ENCODE measurements at regions not wholly inside any gene's neighbourhood (a gene's known extent, or its start where the extent isn't known, plus 50 kb on each side); places are given as distances from the start of the nearest gene placed in this dataset.

GRCh38 chr17:73749928-73750605 lies 105.8 kb upstream of the SDK2 start:
- no peak for TF ChIP-seq CTCF (IDR thresholded peaks at IDR 0.05)
- DNase-seq (no peak), ATAC-seq (no peak)
- no peaks in the 10 kb centered on the region for H3K36me3 ChIP-seq
- intact Hi-C loops (cut with DNase I): no loop called here
- no peaks in the 10 kb centered on the region for H3K4me1 ChIP-seq
- peaks cover 15% of the 10 kb centered on the region for H3K27me3 ChIP-seq (ENCODE audit: low read depth)
- H3K4me3 ChIP-seq: no peak overlapping the region
- no peaks in the 10 kb centered on the region for H3K9me3 ChIP-seq
- H3K27ac ChIP-seq: no peak overlapping the region

GRCh38 chr17:73750975-73751374 lies 106.7 kb upstream of the SDK2 start:
- Histone ChIP-seq H3K36me3 (no peaks in the 10 kb centered on the region), H3K27me3 (ENCODE audit: low read depth) (peaks cover 15% of the 10 kb centered on the region), H3K27ac (no peak overlapping the region), H3K4me1 (no peaks in the 10 kb centered on the region), H3K4me3 (no peak overlapping the region), H3K9me3 (no peaks in the 10 kb centered on the region)
- DNase-seq: no peak
- intact Hi-C loops (cut with DNase I): no loop called here
- no peak for ATAC-seq
- no peak for TF ChIP-seq CTCF (IDR thresholded peaks at IDR 0.05)

GRCh38 chr17:73753751-73754496 lies 109.7 kb upstream of the SDK2 start:
- ATAC-seq: no peak
- no peak for DNase-seq
- Histone ChIP-seq H3K27me3 (ENCODE audit: low read depth) (no peaks in the 10 kb centered on the region), H3K9me3 (no peaks in the 10 kb centered on the region), H3K4me1 (no peaks in the 10 kb centered on the region), H3K36me3 (no peaks in the 10 kb centered on the region), H3K27ac (no peak overlapping the region), H3K4me3 (no peak overlapping the region)
- intact Hi-C loops (cut with DNase I): no loop called here
- no peak for TF ChIP-seq CTCF (IDR thresholded peaks at IDR 0.05)

GRCh38 chr17:73754886-73755400 lies 110.7 kb upstream of the SDK2 start:
- Histone ChIP-seq H3K4me3 (no peak overlapping the region), H3K36me3 (no peaks in the 10 kb centered on the region), H3K9me3 (no peaks in the 10 kb centered on the region), H3K4me1 (no peaks in the 10 kb centered on the region), H3K27ac (no peak overlapping the region), H3K27me3 (ENCODE audit: low read depth) (no peaks in the 10 kb centered on the region)
- ATAC-seq: no peak
- no peak for TF ChIP-seq CTCF (IDR thresholded peaks at IDR 0.05)
- DNase-seq: no peak
- intact Hi-C loops (cut with DNase I): no loop called here

GRCh38 chr17:73757420-73757819 lies 113.2 kb upstream of the SDK2 start:
- DNase-seq (no peak), ATAC-seq (no peak)
- H3K36me3 ChIP-seq: no peaks in the 10 kb centered on the region
- no peaks in the 10 kb centered on the region for H3K9me3 ChIP-seq
- no peak overlapping the region for H3K27ac ChIP-seq
- no peak overlapping the region for H3K4me3 ChIP-seq
- no peaks in the 10 kb centered on the region for H3K27me3 ChIP-seq (ENCODE audit: low read depth)
- intact Hi-C loops (cut with DNase I): no loop called here
- no peak for TF ChIP-seq CTCF (IDR thresholded peaks at IDR 0.05)
- H3K4me1 ChIP-seq: no peaks in the 10 kb centered on the region
